GM20000 (cell line): ENCODE measurements at regions not wholly inside any gene's neighbourhood (a gene's known extent, or its start where the extent isn't known, plus 50 kb on each side); places are given as distances from the start of the nearest gene placed in this dataset.

ENCODE experiments used
- DNase-seq: peaks from one replicate; pipeline ENCODE4 v3.0.0; 2012; ENCODE audit warnings: low spot score
- TF ChIP-seq, protein P1 (sequence below): IDR thresholded peaks from 2 replicates; pipeline ENCODE4 v1.5.1; 2012; ENCODE audit warnings: mild to moderate bottlenecking, control low read depth; ENCODE audit errors: extremely low read depth, missing control alignments

DNA sequence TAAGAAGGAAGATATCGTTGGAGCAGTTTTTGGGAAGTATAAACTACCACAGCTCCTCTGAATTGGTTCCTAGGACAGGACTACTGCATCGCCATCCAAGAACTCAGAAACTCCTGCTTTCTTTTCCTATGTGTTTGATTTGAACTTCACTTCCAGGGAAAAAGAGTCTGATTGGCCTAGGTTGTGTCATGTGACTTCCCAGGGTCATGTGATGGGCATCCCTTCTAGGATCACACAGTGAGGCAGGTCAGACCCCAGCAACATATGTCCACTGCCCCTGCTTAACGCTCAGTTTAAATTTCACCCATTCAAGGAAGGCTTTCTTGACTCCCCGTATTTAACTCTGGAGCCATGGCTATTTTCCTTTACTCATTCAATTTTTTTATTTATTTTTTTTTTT is 445.2 kb upstream of the SALL1 start:
- TF ChIP-seq, protein P1, sequence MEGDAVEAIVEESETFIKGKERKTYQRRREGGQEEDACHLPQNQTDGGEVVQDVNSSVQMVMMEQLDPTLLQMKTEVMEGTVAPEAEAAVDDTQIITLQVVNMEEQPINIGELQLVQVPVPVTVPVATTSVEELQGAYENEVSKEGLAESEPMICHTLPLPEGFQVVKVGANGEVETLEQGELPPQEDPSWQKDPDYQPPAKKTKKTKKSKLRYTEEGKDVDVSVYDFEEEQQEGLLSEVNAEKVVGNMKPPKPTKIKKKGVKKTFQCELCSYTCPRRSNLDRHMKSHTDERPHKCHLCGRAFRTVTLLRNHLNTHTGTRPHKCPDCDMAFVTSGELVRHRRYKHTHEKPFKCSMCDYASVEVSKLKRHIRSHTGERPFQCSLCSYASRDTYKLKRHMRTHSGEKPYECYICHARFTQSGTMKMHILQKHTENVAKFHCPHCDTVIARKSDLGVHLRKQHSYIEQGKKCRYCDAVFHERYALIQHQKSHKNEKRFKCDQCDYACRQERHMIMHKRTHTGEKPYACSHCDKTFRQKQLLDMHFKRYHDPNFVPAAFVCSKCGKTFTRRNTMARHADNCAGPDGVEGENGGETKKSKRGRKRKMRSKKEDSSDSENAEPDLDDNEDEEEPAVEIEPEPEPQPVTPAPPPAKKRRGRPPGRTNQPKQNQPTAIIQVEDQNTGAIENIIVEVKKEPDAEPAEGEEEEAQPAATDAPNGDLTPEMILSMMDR = no peak
- DNase-seq = no peak

DNA sequence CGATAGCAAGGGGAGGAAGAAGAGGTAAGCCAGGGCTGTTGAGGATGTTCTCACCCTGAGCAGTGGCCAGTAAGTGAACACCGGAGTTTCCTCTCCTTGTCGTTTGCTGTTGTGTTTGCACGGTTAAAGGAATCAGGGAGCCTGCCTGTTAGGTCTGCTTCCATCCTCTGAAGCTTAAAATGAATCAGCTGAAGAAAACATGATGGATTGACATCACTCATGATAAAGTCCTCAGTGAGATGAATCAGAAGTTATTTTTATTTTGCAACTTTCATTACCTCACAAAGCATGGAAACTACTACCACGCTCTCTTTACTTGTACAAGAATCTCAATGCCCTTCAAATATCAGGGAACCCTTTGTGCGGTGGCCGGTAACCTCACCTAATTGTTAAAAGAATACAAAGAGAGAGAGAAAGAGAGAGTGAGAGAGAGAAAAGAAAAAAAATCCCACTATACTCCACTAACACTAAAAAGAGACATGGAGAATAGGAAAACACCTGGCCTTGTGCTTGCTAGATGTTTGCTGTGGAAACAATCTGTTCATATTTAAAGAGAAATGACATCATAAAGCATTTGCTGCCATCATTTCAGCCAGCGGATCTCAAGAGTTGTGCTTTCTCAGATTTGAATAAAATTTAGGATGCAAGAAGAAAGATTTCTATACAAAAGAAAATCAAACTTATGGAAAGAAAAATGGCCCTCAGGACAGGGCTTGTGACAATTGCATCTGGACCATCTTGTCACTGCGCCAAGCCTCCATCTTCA is 441.6 kb upstream of the SALL1 start:
- DNase-seq = no peak
- TF ChIP-seq, protein P1 = no peak

DNA sequence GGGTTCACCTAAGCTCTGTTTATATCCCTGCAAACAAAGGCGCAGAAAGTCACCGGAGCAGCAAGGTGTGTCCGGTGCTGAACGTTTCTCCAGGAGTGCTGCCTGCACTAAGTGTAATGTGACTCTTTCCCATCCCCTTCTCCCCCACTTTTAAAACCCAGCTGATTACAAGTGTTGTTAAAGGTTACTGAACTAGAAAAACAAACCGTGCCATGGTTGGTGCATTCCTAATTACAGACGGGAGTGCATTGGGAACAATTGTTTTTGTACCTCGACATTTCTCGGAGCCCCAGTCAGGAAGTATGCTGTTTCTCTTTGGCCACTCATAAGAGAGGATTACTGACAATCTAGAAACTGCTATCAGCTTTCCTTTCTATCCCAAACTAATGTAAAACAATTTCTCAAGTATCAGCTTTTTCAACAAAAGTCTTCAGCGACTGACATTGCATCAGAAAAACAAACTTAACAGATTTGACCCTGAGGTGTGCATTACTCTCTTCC is 441.0 kb upstream of the SALL1 start:
- no peak for DNase-seq

DNA sequence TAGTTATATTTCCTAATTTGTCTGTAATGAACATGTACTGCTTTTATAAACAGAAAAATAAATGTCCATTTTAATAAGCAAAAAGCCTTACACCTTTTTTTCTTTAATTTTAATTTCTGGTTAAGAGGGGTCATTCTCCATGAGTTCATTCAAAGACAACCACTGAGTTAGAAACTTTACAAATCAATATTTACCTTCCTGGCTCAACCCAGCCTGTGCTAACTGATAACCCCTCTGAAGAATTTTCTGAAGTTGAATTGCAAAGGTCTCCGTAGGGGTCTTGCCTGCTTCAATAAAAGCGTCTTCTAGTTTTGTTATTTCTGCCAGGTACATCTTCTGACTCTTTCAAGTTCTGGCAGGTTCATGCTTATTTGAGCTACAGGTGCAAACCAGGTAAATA is 440.4 kb upstream of the SALL1 start:
- TF ChIP-seq, protein P1 = no peak
- DNase-seq = no peak

More for the DNA sequence above, 441.0 kb upstream of the SALL1 start:
- TF ChIP-seq, protein P1 = no peak

DNA sequence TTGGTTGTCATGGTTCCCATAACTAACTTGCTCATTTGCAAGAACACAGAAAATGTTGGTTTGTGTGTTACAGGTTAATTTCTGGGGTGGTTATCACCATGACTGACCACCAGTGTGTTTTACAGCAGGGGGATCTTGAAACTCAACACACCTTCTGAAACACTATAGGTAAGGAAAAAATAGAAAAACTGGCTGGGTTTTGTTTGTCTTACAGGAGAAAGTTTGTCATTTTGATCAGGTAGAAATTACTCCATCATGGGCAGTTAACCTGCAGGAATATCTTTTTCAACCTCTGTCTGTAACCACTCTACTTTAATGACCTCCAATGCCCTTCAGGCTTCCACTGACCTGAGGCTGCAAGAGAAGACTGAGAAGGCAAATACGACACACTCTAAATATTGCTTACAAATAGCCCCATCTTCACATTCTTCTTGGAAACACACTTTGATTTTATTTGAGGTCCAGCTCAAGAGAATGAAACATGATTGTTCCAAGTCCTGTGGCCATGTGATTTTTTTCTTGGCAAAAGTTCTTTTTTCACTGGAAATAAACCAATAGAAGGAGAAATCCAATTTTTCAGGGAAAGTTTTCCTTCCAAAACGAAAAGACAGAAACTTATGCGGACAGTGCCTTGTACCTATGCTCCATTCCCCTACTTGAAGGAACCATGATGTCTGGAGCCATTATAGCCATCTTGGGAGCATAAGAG is 428.7 kb upstream of the SALL1 start:
- no peak for DNase-seq
- TF ChIP-seq, protein P1 = no peak

DNA sequence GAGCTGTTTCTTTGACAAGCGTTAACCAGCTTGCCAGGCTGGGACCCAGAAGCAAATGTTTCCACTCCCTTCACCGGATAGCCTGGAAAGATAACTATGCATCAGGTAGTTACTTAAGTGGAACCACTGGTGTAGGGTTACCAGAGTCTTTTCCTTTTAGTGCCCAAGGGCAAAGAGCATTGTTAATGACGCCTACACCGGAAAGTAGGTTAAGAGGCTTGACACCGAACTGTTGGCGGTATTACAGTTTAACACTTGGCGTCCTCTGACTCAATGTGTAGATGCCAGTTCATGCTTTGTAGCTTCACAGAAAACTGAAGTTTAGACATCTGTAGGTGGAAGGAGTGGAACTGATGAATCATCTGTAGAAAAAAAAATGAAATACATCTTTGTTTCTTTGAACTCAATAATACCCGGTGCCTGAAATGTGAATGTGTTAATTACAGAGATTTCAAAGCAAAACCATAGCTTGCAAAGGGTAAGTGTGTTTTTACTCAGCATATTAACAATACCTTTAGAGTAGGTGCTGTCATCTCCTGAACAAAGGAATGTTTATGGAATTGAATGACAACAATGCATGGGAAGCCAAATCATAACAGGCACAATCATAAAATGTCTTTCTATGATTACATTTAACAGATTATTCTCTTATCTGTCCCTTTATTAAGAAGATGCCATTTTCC is 426.7 kb upstream of the SALL1 start:
- no peak for DNase-seq
- TF ChIP-seq, protein P1 = no peak
